Anterior cingulate cortex (tissue), 58 donors: ENCODE measurements at regions not wholly inside any gene's neighbourhood (a gene's known extent, or its start where the extent isn't known, plus 50 kb on each side); places are given as distances from the start of the nearest gene placed in this dataset.

Source experiments
- DNase-seq, 58 donors: peaks; one replicate each; lab custom pipeline; 2025; lab: John Stamatoyannopoulos, UW

GRCh38 chr2:152227969-152228592 is 52.5 kb upstream of the STAM2 start:
- DNase-seq: no peak

- DNase-seq: no peak
These were observed 55.9 kb upstream of the STAM2 start for GRCh38 chr2:152231446-152231845.

GRCh38 chr2:152234277-152234676 is 58.7 kb upstream of the STAM2 start:
- DNase-seq: no peak

GRCh38 chr2:152236191-152236925 is 60.8 kb upstream of the STAM2 start:
- no peak for DNase-seq

- DNase-seq: no peak
These were observed 62.5 kb upstream of the STAM2 start for GRCh38 chr2:152238016-152238415.

- no peak for DNase-seq
These were observed 65.1 kb upstream of the STAM2 start for GRCh38 chr2:152240559-152241231.

GRCh38 chr2:152241948-152242729 is 66.6 kb upstream of the STAM2 start:
- DNase-seq: no peak

- no peak for DNase-seq
These were observed 67.4 kb upstream of the STAM2 start for GRCh38 chr2:152242787-152243472.

- peak in 28 of 58 donors; percentile 3 to 76 (median 26) for DNase-seq
These were observed 68.4 kb upstream of the STAM2 start for GRCh38 chr2:152243761-152244640.

GRCh38 chr2:152245653-152246052 is 70.1 kb upstream of the STAM2 start:
- no peak for DNase-seq

GRCh38 chr2:152246686-152247336 is 71.2 kb upstream of the STAM2 start:
- DNase-seq: no peak

- DNase-seq: peak in 1 of 58 donors; percentile 16
These were observed 71.8 kb upstream of the STAM2 start for GRCh38 chr2:152247337-152247695.

GRCh38 chr2:152250421-152251100 is 75.0 kb upstream of the STAM2 start:
- DNase-seq: no peak

GRCh38 chr2:152251211-152251610 is 75.6 kb upstream of the STAM2 start:
- peak in 1 of 58 donors; percentile 14 for DNase-seq

GRCh38 chr2:152251811-152252210 is 76.2 kb upstream of the STAM2 start:
- no peak for DNase-seq

- no peak for DNase-seq
These were observed 78.9 kb upstream of the STAM2 start for GRCh38 chr2:152254486-152254885.

GRCh38 chr2:152254976-152255375 is 79.4 kb upstream of the STAM2 start:
- no peak for DNase-seq

- DNase-seq: no peak
These were observed 79.1 kb upstream of the FMNL2 start for GRCh38 chr2:152255918-152256317.
